Memory B cell (primary cell): ENCODE measurements at regions not wholly inside any gene's neighbourhood (a gene's known extent, or its start where the extent isn't known, plus 50 kb on each side); places are given as distances from the start of the nearest gene placed in this dataset.
A peak's percentile ranks its signal among the peaks of the same experiment; 100 is the strongest.

Experiments used
- ATAC-seq: fragments of 150-1000 bp; cut with Tn5 transposase; 2 replicates; pipeline ENCODE4 v1.10.0; 2021; ENCODE audit warnings: low read depth, mild to moderate bottlenecking, moderate library complexity
- DNase-seq, 2 donors: peaks; one replicate each; pipeline ENCODE4 v3.0.0; 2022; ENCODE audit warnings: low spot score in 2 of 2
- H3K27ac Mint-ChIP-seq: one replicate; pipeline ENCODE4 v1.8.0; 2022; ENCODE audit warnings: mild to moderate bottlenecking, moderate library complexity, mixed read lengths
- H3K27me3 Mint-ChIP-seq: one replicate; pipeline ENCODE4 v1.8.0; 2022; ENCODE audit warnings: mixed read lengths
- H3K36me3 Mint-ChIP-seq: one replicate; pipeline ENCODE4 v1.8.0; 2022; ENCODE audit warnings: mild to moderate bottlenecking, mixed read lengths
- H3K4me1 Mint-ChIP-seq: one replicate; pipeline ENCODE4 v1.8.0; 2022; ENCODE audit warnings: mixed read lengths
- H3K4me3 Mint-ChIP-seq: one replicate; pipeline ENCODE4 v1.8.0; 2022; ENCODE audit warnings: mild to moderate bottlenecking, moderate library complexity, mixed read lengths
- H3K9me3 Mint-ChIP-seq: one replicate; pipeline ENCODE4 v1.8.0; 2022; ENCODE audit warnings: mixed read lengths

GRCh38 chr2:195468771-195469170 is 188.3 kb upstream of the SLC39A10 start:
- H3K4me1 Mint-ChIP-seq: peaks cover 11% of the 10 kb centered on the region
- H3K9me3 Mint-ChIP-seq: peaks cover 6% of the 10 kb centered on the region
- DNase-seq: no peak
- no peaks in the 10 kb centered on the region for H3K27me3 Mint-ChIP-seq
- no peak overlapping the region for H3K4me3 Mint-ChIP-seq
- H3K27ac Mint-ChIP-seq: no peak overlapping the region
- peaks cover 4% of the 10 kb centered on the region for H3K36me3 Mint-ChIP-seq
- peak; percentile 85 for ATAC-seq

- no peak overlapping the region for H3K27ac Mint-ChIP-seq
- no peak overlapping the region for H3K4me3 Mint-ChIP-seq
- peaks cover 4% of the 10 kb centered on the region for H3K36me3 Mint-ChIP-seq
- peaks cover 6% of the 10 kb centered on the region for H3K9me3 Mint-ChIP-seq
- peaks cover 9% of the 10 kb centered on the region for H3K4me1 Mint-ChIP-seq
- no peak for DNase-seq
- ATAC-seq: no peak
- H3K27me3 Mint-ChIP-seq: no peaks in the 10 kb centered on the region
Observed at GRCh38 chr2:195466427-195466826, 190.6 kb upstream of the SLC39A10 start.

GRCh38 chr2:195461010-195461409 is 196.0 kb upstream of the SLC39A10 start:
- H3K4me1 Mint-ChIP-seq: no peaks in the 10 kb centered on the region
- no peak overlapping the region for H3K27ac Mint-ChIP-seq
- peaks cover 6% of the 10 kb centered on the region for H3K36me3 Mint-ChIP-seq
- no peaks in the 10 kb centered on the region for H3K27me3 Mint-ChIP-seq
- DNase-seq (no peak), ATAC-seq (no peak)
- no peak overlapping the region for H3K4me3 Mint-ChIP-seq
- peaks cover 5% of the 10 kb centered on the region for H3K9me3 Mint-ChIP-seq

- no peak overlapping the region for H3K4me3 Mint-ChIP-seq
- ATAC-seq (no peak), DNase-seq (no peak)
- no peaks in the 10 kb centered on the region for H3K27me3 Mint-ChIP-seq
- peaks cover 2% of the 10 kb centered on the region for H3K36me3 Mint-ChIP-seq
- no peaks in the 10 kb centered on the region for H3K9me3 Mint-ChIP-seq
- no peak overlapping the region for H3K27ac Mint-ChIP-seq
- H3K4me1 Mint-ChIP-seq: no peaks in the 10 kb centered on the region
Observed at GRCh38 chr2:195458936-195459335, 198.1 kb upstream of the SLC39A10 start.

- Mint-ChIP-seq H3K27me3 (no peaks in the 10 kb centered on the region), H3K27ac (no peak overlapping the region), H3K36me3 (peaks cover 2% of the 10 kb centered on the region), H3K4me1 (no peaks in the 10 kb centered on the region), H3K9me3 (no peaks in the 10 kb centered on the region), H3K4me3 (no peak overlapping the region)
- ATAC-seq (no peak), DNase-seq (no peak)
Observed at GRCh38 chr2:195457873-195458272, 199.2 kb upstream of the SLC39A10 start.

GRCh38 chr2:195456771-195457170 is 200.3 kb upstream of the SLC39A10 start:
- Mint-ChIP-seq H3K4me1 (no peaks in the 10 kb centered on the region), H3K27ac (no peak overlapping the region), H3K4me3 (no peak overlapping the region), H3K36me3 (peaks cover 2% of the 10 kb centered on the region), H3K9me3 (no peaks in the 10 kb centered on the region), H3K27me3 (no peaks in the 10 kb centered on the region)
- ATAC-seq (no peak), DNase-seq (no peak)

- DNase-seq (no peak), ATAC-seq (no peak)
- Mint-ChIP-seq H3K4me1 (peaks cover 2% of the 10 kb centered on the region), H3K4me3 (no peak overlapping the region), H3K36me3 (no peaks in the 10 kb centered on the region), H3K27me3 (no peaks in the 10 kb centered on the region), H3K9me3 (no peaks in the 10 kb centered on the region), H3K27ac (no peak overlapping the region)
Observed at GRCh38 chr2:195451160-195451559, 205.9 kb upstream of the SLC39A10 start.

GRCh38 chr2:195450552-195451113 is 206.4 kb upstream of the SLC39A10 start:
- no peak for DNase-seq
- Mint-ChIP-seq H3K27me3 (no peaks in the 10 kb centered on the region), H3K9me3 (no peaks in the 10 kb centered on the region), H3K4me1 (peaks cover 2% of the 10 kb centered on the region), H3K4me3 (no peak overlapping the region), H3K27ac (no peak overlapping the region), H3K36me3 (no peaks in the 10 kb centered on the region)
- no peak for ATAC-seq

GRCh38 chr2:195447323-195447975 is 209.6 kb upstream of the SLC39A10 start:
- Mint-ChIP-seq H3K27ac (no peak overlapping the region), H3K4me3 (no peak overlapping the region), H3K9me3 (peaks cover 5% of the 10 kb centered on the region), H3K27me3 (peaks cover 3% of the 10 kb centered on the region), H3K36me3 (peaks cover 4% of the 10 kb centered on the region), H3K4me1 (peaks cover 2% of the 10 kb centered on the region)
- no peak for ATAC-seq
- no peak for DNase-seq

GRCh38 chr2:195445639-195446038 is 211.4 kb upstream of the SLC39A10 start:
- DNase-seq (no peak), ATAC-seq (no peak)
- H3K4me3 Mint-ChIP-seq: no peak overlapping the region
- peaks cover 3% of the 10 kb centered on the region for H3K27me3 Mint-ChIP-seq
- no peak overlapping the region for H3K27ac Mint-ChIP-seq
- peaks cover 11% of the 10 kb centered on the region for H3K36me3 Mint-ChIP-seq
- peaks cover 18% of the 10 kb centered on the region for H3K9me3 Mint-ChIP-seq
- no peaks in the 10 kb centered on the region for H3K4me1 Mint-ChIP-seq

- ATAC-seq (no peak), DNase-seq (no peak)
- H3K4me1 Mint-ChIP-seq: no peaks in the 10 kb centered on the region
- peaks cover 18% of the 10 kb centered on the region for H3K9me3 Mint-ChIP-seq
- H3K36me3 Mint-ChIP-seq: peaks cover 12% of the 10 kb centered on the region
- H3K27ac Mint-ChIP-seq: no peak overlapping the region
- peaks cover 3% of the 10 kb centered on the region for H3K27me3 Mint-ChIP-seq
- no peak overlapping the region for H3K4me3 Mint-ChIP-seq
Observed at GRCh38 chr2:195443926-195444325, 213.1 kb upstream of the SLC39A10 start.

GRCh38 chr2:195442458-195443175 is 214.4 kb upstream of the SLC39A10 start:
- Mint-ChIP-seq H3K27me3 (peaks cover 3% of the 10 kb centered on the region), H3K4me3 (no peak overlapping the region), H3K36me3 (peaks cover 12% of the 10 kb centered on the region), H3K9me3 (peaks cover 18% of the 10 kb centered on the region), H3K4me1 (no peaks in the 10 kb centered on the region), H3K27ac (peak overlapping the region; percentile 21)
- ATAC-seq: no peak
- DNase-seq: no peak

- DNase-seq: no peak
- H3K27me3 Mint-ChIP-seq: peaks cover 3% of the 10 kb centered on the region
- H3K27ac Mint-ChIP-seq: no peak overlapping the region
- no peak for ATAC-seq
- H3K4me3 Mint-ChIP-seq: no peak overlapping the region
- H3K36me3 Mint-ChIP-seq: peaks cover 12% of the 10 kb centered on the region
- no peaks in the 10 kb centered on the region for H3K4me1 Mint-ChIP-seq
- peaks cover 18% of the 10 kb centered on the region for H3K9me3 Mint-ChIP-seq
Observed at GRCh38 chr2:195438692-195439091, 218.3 kb upstream of the SLC39A10 start.

GRCh38 chr2:195437521-195437920 is 219.5 kb upstream of the SLC39A10 start:
- H3K27ac Mint-ChIP-seq: no peak overlapping the region
- no peaks in the 10 kb centered on the region for H3K27me3 Mint-ChIP-seq
- DNase-seq: no peak
- peaks cover 14% of the 10 kb centered on the region for H3K9me3 Mint-ChIP-seq
- ATAC-seq: no peak
- no peaks in the 10 kb centered on the region for H3K4me1 Mint-ChIP-seq
- H3K4me3 Mint-ChIP-seq: no peak overlapping the region
- peaks cover 8% of the 10 kb centered on the region for H3K36me3 Mint-ChIP-seq
